ENCODE measurements at regions not wholly inside any gene's neighbourhood (a gene's known extent, or its start where the extent isn't known, plus 50 kb on each side); places are given as distances from the start of the nearest gene placed in this dataset.

- Histone ChIP-seq H3K27ac (ENCODE audit: low read depth, low read length) (no peak overlapping the region), H3K4me3 (ENCODE audit: low read length in 2 of 2) (no peak overlapping the region), H3K4me1 (ENCODE audit: insufficient read depth, low read length) (no peaks in the 10 kb centered on the region), H3K36me3 (ENCODE audit: insufficient read depth, low read length) (no peaks in the 10 kb centered on the region), H3K27me3 (ENCODE audit: insufficient read depth, low read length) (no peaks in the 10 kb centered on the region), H3K9me3 (ENCODE audit: control insufficient read depth in 1 of 2, low read length in 2 of 2) (no peaks in the 10 kb centered on the region)
- ChIA-PET POLR2A (ENCODE audit: partially characterized antibody) (no interaction called here), CTCF (ENCODE audit: partially characterized antibody) (no interaction called here)
- Mint-ChIP-seq H3K9me3 (peaks cover 0 to 1% (median 0%) of the 10 kb centered on the region in 8 donors), H3K36me3 (no peaks in the 10 kb centered on the region), H3K4me3 (no peak overlapping the region), H3K27me3 (peaks cover 2 to 3% of the 10 kb centered on the region in 2 donors), H3K27ac (no peak overlapping the region), H3K4me1 (no peaks in the 10 kb centered on the region)
- DNase-seq, result no peak
- intact Hi-C loops (cut with micrococcal nuclease), result no loop called here
Observed at GRCh38 chr5:74072646-74073045, 446.6 kb downstream of the ARHGEF28 start.

- Mint-ChIP-seq H3K4me1 (no peaks in the 10 kb centered on the region), H3K27me3 (peaks cover 0 to 2% of the 10 kb centered on the region in 2 donors), H3K36me3 (no peaks in the 10 kb centered on the region), H3K9me3 (peaks cover 0 to 1% (median 0%) of the 10 kb centered on the region in 8 donors), H3K4me3 (no peak overlapping the region), H3K27ac (no peak overlapping the region)
- Histone ChIP-seq H3K4me3 (ENCODE audit: low read length in 2 of 2) (no peak overlapping the region), H3K27me3 (ENCODE audit: insufficient read depth, low read length) (no peaks in the 10 kb centered on the region), H3K9me3 (ENCODE audit: control insufficient read depth in 1 of 2, low read length in 2 of 2) (no peaks in the 10 kb centered on the region), H3K4me1 (ENCODE audit: insufficient read depth, low read length) (no peaks in the 10 kb centered on the region), H3K36me3 (ENCODE audit: insufficient read depth, low read length) (no peaks in the 10 kb centered on the region), H3K27ac (ENCODE audit: low read depth, low read length) (no peak overlapping the region)
- intact Hi-C loops (cut with micrococcal nuclease), result no loop called here
- CTCF ChIA-PET (ENCODE audit: partially characterized antibody), result no interaction called here
- POLR2A ChIA-PET (ENCODE audit: partially characterized antibody), result no interaction called here
- no peak for DNase-seq
Observed at GRCh38 chr5:74070766-74071165, 444.8 kb downstream of the ARHGEF28 start.

- intact Hi-C loops (cut with micrococcal nuclease), result no loop called here
- no peaks in the 10 kb centered on the region for H3K4me1 Mint-ChIP-seq
- Histone ChIP-seq H3K27ac (ENCODE audit: low read depth, low read length) (no peak overlapping the region), H3K4me3 (ENCODE audit: low read length in 2 of 2) (no peak overlapping the region), H3K36me3 (ENCODE audit: insufficient read depth, low read length) (no peaks in the 10 kb centered on the region), H3K27me3 (ENCODE audit: insufficient read depth, low read length) (no peaks in the 10 kb centered on the region), H3K9me3 (ENCODE audit: control insufficient read depth in 1 of 2, low read length in 2 of 2) (no peaks in the 10 kb centered on the region), H3K4me1 (ENCODE audit: insufficient read depth, low read length) (no peaks in the 10 kb centered on the region)
- POLR2A ChIA-PET (ENCODE audit: partially characterized antibody), result no interaction called here
- H3K27ac Mint-ChIP-seq, result no peak overlapping the region
- no peak for DNase-seq
- CTCF ChIA-PET (ENCODE audit: partially characterized antibody), result no interaction called here
- H3K27me3 Mint-ChIP-seq, result peaks cover 0 to 2% of the 10 kb centered on the region in 2 donors
- peaks cover 0 to 1% (median 0%) of the 10 kb centered on the region in 8 donors for H3K9me3 Mint-ChIP-seq
- H3K4me3 Mint-ChIP-seq, result no peak overlapping the region
- no peaks in the 10 kb centered on the region for H3K36me3 Mint-ChIP-seq
Observed at GRCh38 chr5:74069741-74070140, 443.7 kb downstream of the ARHGEF28 start.

GRCh38 chr5:74067748-74068541 is 441.9 kb downstream of the ARHGEF28 start:
- ChIA-PET CTCF (ENCODE audit: partially characterized antibody) (interaction anchor here (0.8 kb wide), 1 partner anchor 63 kb away, joined by 3 read pairs; no protein-coding TSS in a partner anchor), POLR2A (ENCODE audit: partially characterized antibody) (no interaction called here)
- no peak overlapping the region for H3K4me3 Mint-ChIP-seq
- Histone ChIP-seq H3K36me3 (ENCODE audit: insufficient read depth, low read length) (no peaks in the 10 kb centered on the region), H3K4me1 (ENCODE audit: insufficient read depth, low read length) (no peaks in the 10 kb centered on the region), H3K27me3 (ENCODE audit: insufficient read depth, low read length) (no peaks in the 10 kb centered on the region), H3K9me3 (ENCODE audit: control insufficient read depth in 1 of 2, low read length in 2 of 2) (no peaks in the 10 kb centered on the region), H3K4me3 (ENCODE audit: low read length in 2 of 2) (no peak overlapping the region), H3K27ac (ENCODE audit: low read depth, low read length) (no peak overlapping the region)
- DNase-seq, result no peak
- H3K9me3 Mint-ChIP-seq, result no peaks in the 10 kb centered on the region
- peaks cover 2 to 4% of the 10 kb centered on the region in 2 donors for H3K27me3 Mint-ChIP-seq
- H3K36me3 Mint-ChIP-seq, result no peaks in the 10 kb centered on the region
- H3K4me1 Mint-ChIP-seq, result no peaks in the 10 kb centered on the region
- H3K27ac Mint-ChIP-seq, result no peak overlapping the region
- intact Hi-C loops (cut with micrococcal nuclease), result no loop called here

- H3K4me1 Mint-ChIP-seq, result no peaks in the 10 kb centered on the region
- intact Hi-C loops (cut with micrococcal nuclease), result no loop called here
- H3K36me3 Mint-ChIP-seq, result no peaks in the 10 kb centered on the region
- no peaks in the 10 kb centered on the region for H3K27me3 ChIP-seq (ENCODE audit: insufficient read depth, low read length)
- no peaks in the 10 kb centered on the region for H3K36me3 ChIP-seq (ENCODE audit: insufficient read depth, low read length)
- H3K4me3 ChIP-seq (ENCODE audit: low read length in 2 of 2), result no peak overlapping the region
- H3K9me3 Mint-ChIP-seq, result no peaks in the 10 kb centered on the region
- H3K9me3 ChIP-seq (ENCODE audit: control insufficient read depth in 1 of 2, low read length in 2 of 2), result no peaks in the 10 kb centered on the region
- H3K27ac Mint-ChIP-seq, result no peak overlapping the region
- no peak overlapping the region for H3K4me3 Mint-ChIP-seq
- ChIA-PET POLR2A (ENCODE audit: partially characterized antibody) (no interaction called here), CTCF (ENCODE audit: partially characterized antibody) (interaction anchor here (1.4 kb wide), 1 partner anchor 12 kb away, joined by 3 read pairs; no protein-coding TSS in a partner anchor)
- no peak for DNase-seq
- no peak overlapping the region for H3K27ac ChIP-seq (ENCODE audit: low read depth, low read length)
- peaks cover 0 to 4% of the 10 kb centered on the region in 2 donors for H3K27me3 Mint-ChIP-seq
- H3K4me1 ChIP-seq (ENCODE audit: insufficient read depth, low read length), result no peaks in the 10 kb centered on the region
Observed at GRCh38 chr5:74064911-74065310, 438.9 kb downstream of the ARHGEF28 start.

- H3K9me3 ChIP-seq (ENCODE audit: control insufficient read depth in 1 of 2, low read length in 2 of 2), result no peaks in the 10 kb centered on the region
- no peaks in the 10 kb centered on the region for H3K27me3 ChIP-seq (ENCODE audit: insufficient read depth, low read length)
- ChIA-PET CTCF (ENCODE audit: partially characterized antibody) (interaction anchor here (1.4 kb wide), 1 partner anchor 11 kb away, joined by 3 read pairs; no protein-coding TSS in a partner anchor), POLR2A (ENCODE audit: partially characterized antibody) (no interaction called here)
- Mint-ChIP-seq H3K4me3 (no peak overlapping the region), H3K9me3 (no peaks in the 10 kb centered on the region), H3K27ac (no peak overlapping the region), H3K4me1 (no peaks in the 10 kb centered on the region), H3K36me3 (no peaks in the 10 kb centered on the region), H3K27me3 (peaks cover 0 to 4% of the 10 kb centered on the region in 2 donors)
- no peaks in the 10 kb centered on the region for H3K4me1 ChIP-seq (ENCODE audit: insufficient read depth, low read length)
- no peak overlapping the region for H3K4me3 ChIP-seq (ENCODE audit: low read length in 2 of 2)
- H3K27ac ChIP-seq (ENCODE audit: low read depth, low read length), result no peak overlapping the region
- intact Hi-C loops (cut with micrococcal nuclease), result no loop called here
- H3K36me3 ChIP-seq (ENCODE audit: insufficient read depth, low read length), result no peaks in the 10 kb centered on the region
- DNase-seq, result no peak
Observed at GRCh38 chr5:74064225-74064624, 438.2 kb downstream of the ARHGEF28 start.

GRCh38 chr5:74063821-74064220 is 437.8 kb downstream of the ARHGEF28 start:
- CTCF ChIA-PET (ENCODE audit: partially characterized antibody), result no interaction called here
- H3K4me1 ChIP-seq (ENCODE audit: insufficient read depth, low read length), result no peaks in the 10 kb centered on the region
- no peaks in the 10 kb centered on the region for H3K36me3 ChIP-seq (ENCODE audit: insufficient read depth, low read length)
- Mint-ChIP-seq H3K4me3 (no peak overlapping the region), H3K36me3 (no peaks in the 10 kb centered on the region), H3K9me3 (no peaks in the 10 kb centered on the region), H3K27ac (no peak overlapping the region), H3K4me1 (no peaks in the 10 kb centered on the region), H3K27me3 (peaks cover 0 to 4% of the 10 kb centered on the region in 2 donors)
- H3K27ac ChIP-seq (ENCODE audit: low read depth, low read length), result no peak overlapping the region
- no peaks in the 10 kb centered on the region for H3K9me3 ChIP-seq (ENCODE audit: control insufficient read depth in 1 of 2, low read length in 2 of 2)
- H3K27me3 ChIP-seq (ENCODE audit: insufficient read depth, low read length), result no peaks in the 10 kb centered on the region
- intact Hi-C loops (cut with micrococcal nuclease), result no loop called here
- POLR2A ChIA-PET (ENCODE audit: partially characterized antibody), result no interaction called here
- H3K4me3 ChIP-seq (ENCODE audit: low read length in 2 of 2), result no peak overlapping the region
- no peak for DNase-seq

Measured in CD4-positive, alpha-beta memory T cell (primary cell).